HG03025 (cell line): ENCODE measurements at regions not wholly inside any gene's neighbourhood (a gene's known extent, or its start where the extent isn't known, plus 50 kb on each side); places are given as distances from the start of the nearest gene placed in this dataset.
"Not testable (repeated sequence)": the region's sequence is repeated elsewhere in the genome, so short reads cannot be mapped to it uniquely, and the experiment has no call there.

Source experiments
- ATAC-seq: cut with Tn5 transposase; IDR thresholded peaks from one replicate; pipeline ENCODE4 v1.9.1; 2021; ENCODE audit warnings: mild to moderate bottlenecking, moderate library complexity; ENCODE audit not compliant: unreplicated experiment, low FRiP score

- ATAC-seq = not testable (repeated sequence)
Measured at GRCh38 chrX:138777908-138778575, 66.5 kb upstream of the FGF13 start.

- no peak for ATAC-seq
Measured at GRCh38 chrX:138777230-138777629, 65.7 kb upstream of the FGF13 start.

- ATAC-seq = no peak
Measured at GRCh38 chrX:138775517-138775916, 64.0 kb upstream of the FGF13 start.

GRCh38 chrX:138771047-138771446 lies 59.5 kb upstream of the FGF13 start:
- ATAC-seq = no peak

GRCh38 chrX:138769918-138770317 lies 58.4 kb upstream of the FGF13 start:
- ATAC-seq = no peak

- ATAC-seq = no peak
Measured at GRCh38 chrX:138765051-138765450, 53.5 kb upstream of the FGF13 start.

- ATAC-seq = no peak
Measured at GRCh38 chrX:138763761-138764160, 52.2 kb upstream of the FGF13 start.

- ATAC-seq = no peak
Measured at GRCh38 chrX:138761380-138761779, 49.9 kb upstream of the FGF13 start.
